Muscle layer of colon (tissue), 2 donors: ENCODE measurements at regions not wholly inside any gene's neighbourhood (a gene's known extent, or its start where the extent isn't known, plus 50 kb on each side); places are given as distances from the start of the nearest gene placed in this dataset.

Experiments
- H3K27ac ChIP-seq: one replicate; pipeline ENCODE4 v1.7.0; 2013; ENCODE audit warnings: low read depth, mild to moderate bottlenecking, low read length, moderate library complexity
- H3K27me3 ChIP-seq, 2 donors: one replicate each; pipeline ENCODE4 v1.7.0; 2013; ENCODE audit warnings: low read length in 2 of 2, mild to moderate bottlenecking in 2 of 2; ENCODE audit not compliant: insufficient read depth in 2 of 2, control insufficient read depth in 1 of 2
- H3K36me3 ChIP-seq: one replicate; pipeline ENCODE4 v1.7.0; 2013; ENCODE audit warnings: mild to moderate bottlenecking, low read length; ENCODE audit not compliant: insufficient read depth
- H3K4me1 ChIP-seq: one replicate; pipeline ENCODE4 v1.7.0; 2013; ENCODE audit warnings: mild to moderate bottlenecking, low read length; ENCODE audit not compliant: insufficient read depth
- H3K4me3 ChIP-seq, 2 donors: one replicate each; pipeline ENCODE4 v1.7.0; 2013; ENCODE audit warnings: low read length in 2 of 2, low read depth in 1 of 2, mild to moderate bottlenecking in 1 of 2, moderate library complexity in 1 of 2
- H3K9ac ChIP-seq: one replicate; pipeline ENCODE4 v1.7.0; 2013; ENCODE audit warnings: low read length
- H3K9me3 ChIP-seq: one replicate; pipeline ENCODE4 v1.7.0; 2013; ENCODE audit warnings: mild to moderate bottlenecking, low read length
- donor health status: abdominal sarcoma.
- donor health status: Adenocarcinoma of cecum.

DNA sequence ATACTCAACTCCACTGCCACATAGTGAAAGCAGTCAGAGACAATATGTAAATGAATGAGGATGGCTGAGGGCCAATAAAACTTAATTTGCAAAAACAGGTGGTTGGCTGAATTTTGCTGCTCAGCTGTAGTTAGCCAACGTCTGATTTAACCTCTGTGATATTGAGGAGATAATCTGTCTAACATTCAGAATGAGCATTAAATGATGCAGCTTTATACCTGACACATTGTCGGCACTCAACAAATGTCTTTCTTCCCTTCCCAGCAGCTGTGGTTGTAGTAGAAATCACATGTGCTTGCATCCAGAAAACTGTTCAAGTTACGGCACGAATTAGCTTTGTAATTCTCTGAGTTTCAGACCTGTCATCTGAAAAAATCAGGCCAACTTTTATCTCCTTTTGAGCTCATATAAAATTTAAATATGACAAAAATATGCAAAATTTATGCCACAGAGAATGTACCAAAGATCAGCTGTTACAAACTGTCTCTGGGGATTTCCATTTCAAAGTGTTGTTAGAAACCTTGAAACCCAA, 1239.7 kb downstream of the GATA3 start:
- Histone ChIP-seq H3K4me1 (no peaks in the 10 kb centered on the region), H3K9ac (no peak overlapping the region), H3K27ac (no peak overlapping the region), H3K36me3 (no peaks in the 10 kb centered on the region), H3K9me3 (no peaks in the 10 kb centered on the region), H3K4me3 (no peak overlapping the region), H3K27me3 (no peaks in the 10 kb centered on the region)

GRCh38 chr10:9294865-9295264, 1240.4 kb downstream of the GATA3 start:
- no peaks in the 10 kb centered on the region for H3K4me1 ChIP-seq

GRCh38 chr10:9296190-9296589, 1241.7 kb downstream of the GATA3 start:
- Histone ChIP-seq H3K27ac (no peak overlapping the region), H3K4me1 (no peaks in the 10 kb centered on the region), H3K4me3 (no peak overlapping the region), H3K36me3 (no peaks in the 10 kb centered on the region), H3K27me3 (no peaks in the 10 kb centered on the region), H3K9ac (no peak overlapping the region), H3K9me3 (no peaks in the 10 kb centered on the region)

More at GRCh38 chr10:9294865-9295264, 1240.4 kb downstream of the GATA3 start:
- Histone ChIP-seq H3K4me3 (no peak overlapping the region), H3K27ac (no peak overlapping the region), H3K27me3 (no peaks in the 10 kb centered on the region), H3K36me3 (no peaks in the 10 kb centered on the region), H3K9ac (no peak overlapping the region), H3K9me3 (no peaks in the 10 kb centered on the region)

- no peaks in the 10 kb centered on the region for H3K9me3 ChIP-seq
- no peak overlapping the region for H3K9ac ChIP-seq
- no peaks in the 10 kb centered on the region for H3K4me1 ChIP-seq
- H3K27me3 ChIP-seq = no peaks in the 10 kb centered on the region
- no peaks in the 10 kb centered on the region for H3K36me3 ChIP-seq
- no peak overlapping the region for H3K27ac ChIP-seq
- no peak overlapping the region for H3K4me3 ChIP-seq
Observed at GRCh38 chr10:9297580-9297979, 1243.1 kb downstream of the GATA3 start.

- Histone ChIP-seq H3K36me3 (no peaks in the 10 kb centered on the region), H3K27me3 (no peaks in the 10 kb centered on the region), H3K27ac (no peak overlapping the region), H3K4me1 (no peaks in the 10 kb centered on the region), H3K9ac (no peak overlapping the region), H3K4me3 (no peak overlapping the region), H3K9me3 (no peaks in the 10 kb centered on the region)
Observed at GRCh38 chr10:9299966-9300365, 1245.5 kb downstream of the GATA3 start.

- no peak overlapping the region for H3K27ac ChIP-seq
- H3K4me1 ChIP-seq = no peaks in the 10 kb centered on the region
- H3K9me3 ChIP-seq = no peaks in the 10 kb centered on the region
- no peak overlapping the region for H3K9ac ChIP-seq
- H3K27me3 ChIP-seq = no peaks in the 10 kb centered on the region
- no peaks in the 10 kb centered on the region for H3K36me3 ChIP-seq
- H3K4me3 ChIP-seq = no peak overlapping the region
Observed at GRCh38 chr10:9301148-9301547, 1246.7 kb downstream of the GATA3 start.

DNA sequence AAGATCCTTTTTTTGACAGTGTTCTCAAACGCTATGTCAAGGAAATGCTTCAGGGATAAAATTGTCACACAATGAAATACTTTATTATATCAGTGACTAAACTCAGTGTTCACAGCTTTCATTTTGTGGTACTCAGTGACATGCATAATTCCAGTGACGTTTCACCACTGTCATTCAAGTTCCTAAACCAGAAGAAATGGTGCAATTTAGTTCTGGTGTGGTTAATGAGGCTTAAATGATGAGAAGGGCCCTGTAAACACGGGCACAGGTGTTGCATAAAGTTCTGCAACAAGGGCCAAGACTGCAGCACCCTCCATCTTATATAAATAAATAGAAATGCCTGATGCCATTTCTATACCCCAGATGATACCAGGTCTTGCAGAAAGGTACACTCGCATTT, 1247.1 kb downstream of the GATA3 start:
- Histone ChIP-seq H3K4me3 (no peak overlapping the region), H3K27me3 (no peaks in the 10 kb centered on the region), H3K27ac (no peak overlapping the region), H3K9me3 (no peaks in the 10 kb centered on the region), H3K9ac (no peak overlapping the region), H3K36me3 (no peaks in the 10 kb centered on the region), H3K4me1 (no peaks in the 10 kb centered on the region)

DNA sequence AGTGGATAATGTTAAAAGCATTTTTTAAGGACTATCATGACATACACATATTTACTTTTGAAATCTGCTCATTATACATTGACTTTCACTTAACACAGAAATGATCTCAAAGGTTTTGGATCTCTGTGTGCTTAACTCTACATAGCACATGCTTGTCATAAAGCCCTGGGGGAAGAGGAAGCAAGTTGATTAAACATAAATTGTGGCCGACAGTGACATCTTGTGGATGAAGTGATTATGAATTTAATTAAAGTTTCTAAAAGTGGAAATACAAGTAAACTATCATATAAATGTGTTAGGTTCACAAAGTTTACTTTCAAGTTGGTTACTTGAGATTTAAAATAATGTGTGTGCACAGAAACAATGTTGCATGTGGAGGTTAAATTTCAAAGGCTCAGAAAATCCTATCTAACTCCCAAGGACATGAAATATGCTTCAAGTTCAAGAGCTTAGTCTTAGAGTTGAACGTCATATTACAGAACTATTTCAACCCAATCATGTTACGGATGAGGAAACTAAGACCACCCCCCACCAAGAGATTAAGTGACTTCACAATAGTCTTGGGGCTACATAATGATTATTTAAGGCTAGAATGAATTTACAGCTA, 1247.8 kb downstream of the GATA3 start:
- Histone ChIP-seq H3K36me3 (no peaks in the 10 kb centered on the region), H3K27me3 (no peaks in the 10 kb centered on the region), H3K27ac (no peak overlapping the region), H3K9ac (no peak overlapping the region), H3K4me1 (no peaks in the 10 kb centered on the region), H3K9me3 (no peaks in the 10 kb centered on the region), H3K4me3 (no peak overlapping the region)

- Histone ChIP-seq H3K36me3 (no peaks in the 10 kb centered on the region), H3K9me3 (no peaks in the 10 kb centered on the region), H3K4me1 (no peaks in the 10 kb centered on the region), H3K27ac (no peak overlapping the region), H3K27me3 (no peaks in the 10 kb centered on the region), H3K9ac (no peak overlapping the region), H3K4me3 (no peak overlapping the region)
Observed at GRCh38 chr10:9305018-9305655, 1250.6 kb downstream of the GATA3 start.

DNA sequence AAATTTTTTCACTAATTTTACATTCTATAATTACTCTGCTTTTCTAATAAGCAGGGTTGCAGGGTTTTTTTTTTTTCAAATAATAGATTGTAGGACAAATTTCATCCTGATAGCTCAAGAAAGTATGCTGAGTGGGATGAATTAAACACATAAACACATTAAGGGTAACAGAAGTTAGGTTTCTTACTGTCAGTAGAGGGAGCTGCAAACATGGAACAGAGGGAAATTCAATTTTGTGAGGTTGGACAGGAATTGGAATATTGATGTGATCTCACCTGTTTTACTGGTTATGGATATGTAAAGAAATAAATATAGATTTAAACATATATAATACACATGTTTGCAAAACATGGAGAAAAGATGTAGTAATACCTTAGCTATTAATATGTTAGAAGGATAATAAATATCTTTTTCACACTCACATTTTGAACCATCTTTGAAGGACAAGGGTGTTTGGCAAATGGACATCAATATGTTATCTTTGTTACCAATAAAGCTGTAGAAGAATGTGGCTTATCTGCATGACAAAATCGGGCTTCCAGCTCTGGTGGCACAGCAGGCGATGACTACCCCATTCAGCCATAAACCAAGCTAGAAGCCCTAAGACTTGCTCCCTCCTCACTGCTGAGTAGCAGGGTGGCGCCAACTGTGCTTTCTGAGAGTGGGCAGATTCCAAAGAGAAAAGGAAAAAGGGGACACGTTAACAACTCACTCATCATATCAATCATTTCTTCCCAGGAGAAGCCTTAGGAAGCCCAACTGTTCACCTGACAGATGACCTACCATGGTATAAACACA, 1257.4 kb downstream of the GATA3 start:
- Histone ChIP-seq H3K4me3 (no peak overlapping the region), H3K4me1 (no peaks in the 10 kb centered on the region), H3K36me3 (no peaks in the 10 kb centered on the region), H3K9ac (no peak overlapping the region), H3K27ac (no peak overlapping the region), H3K27me3 (no peaks in the 10 kb centered on the region), H3K9me3 (no peaks in the 10 kb centered on the region)

DNA sequence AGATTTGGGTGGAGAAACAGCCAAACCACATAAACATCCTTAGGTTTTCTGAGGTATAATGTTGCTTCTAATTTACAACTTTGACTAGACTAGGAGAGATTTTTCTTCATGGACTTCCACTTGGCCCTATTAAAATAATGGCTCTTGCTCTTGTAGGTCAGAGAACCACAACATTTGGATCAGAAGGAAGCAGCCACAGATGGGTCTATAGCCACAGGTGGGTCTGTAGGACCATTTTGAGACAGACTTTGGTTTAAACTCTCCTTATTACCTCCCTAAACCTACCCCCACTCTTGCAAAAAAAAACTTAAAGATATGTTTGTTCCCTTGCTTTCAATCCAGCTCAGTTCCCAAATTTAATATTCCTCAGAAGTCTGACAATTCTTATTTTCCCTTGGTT, 1260.8 kb downstream of the GATA3 start:
- no peak overlapping the region for H3K9ac ChIP-seq
- no peak overlapping the region for H3K27ac ChIP-seq
- no peaks in the 10 kb centered on the region for H3K36me3 ChIP-seq
- no peaks in the 10 kb centered on the region for H3K9me3 ChIP-seq
- H3K4me1 ChIP-seq = no peaks in the 10 kb centered on the region
- H3K4me3 ChIP-seq = no peak overlapping the region
- no peaks in the 10 kb centered on the region for H3K27me3 ChIP-seq
